Astrocyte (in vitro differentiated cells and primary cell): ENCODE measurements at regions not wholly inside any gene's neighbourhood (a gene's known extent, or its start where the extent isn't known, plus 50 kb on each side); places are given as distances from the start of the nearest gene placed in this dataset.
A peak's percentile ranks its signal among the peaks of the same experiment; 100 is the strongest.

Experiments
- CTCF ChIP-seq: IDR thresholded peaks from 2 replicates; pipeline ENCODE4 v1.5.1; 2011; ENCODE audit warnings: low read depth, mild to moderate bottlenecking, inconsistent platforms, low read length, moderate library complexity; ENCODE audit not compliant: insufficient read depth
- EZH2 ChIP-seq: IDR thresholded peaks from 2 replicates; pipeline ENCODE4 v1.6.1; 2012; ENCODE audit warnings: mild to moderate bottlenecking, low read length, inconsistent platforms; ENCODE audit not compliant: insufficient read depth

GRCh38 chr3:153291059-153291685, 129.1 kb downstream of the RAP2B start:
- TF ChIP-seq CTCF (peak; percentile 45), EZH2 (no peak)
